Adrenal gland (tissue), 5 donors: ENCODE measurements at regions not wholly inside any gene's neighbourhood (a gene's known extent, or its start where the extent isn't known, plus 50 kb on each side); places are given as distances from the start of the nearest gene placed in this dataset.

ENCODE experiments used
- POLR2A ChIP-seq, 2 donors: fragments of 450-650 bp; IDR thresholded peaks; one replicate each; pipeline ENCODE4 v1.6.1; 2017; ENCODE audit warnings: antibody characterized with exemption in 2 of 2, mild to moderate bottlenecking in 2 of 2, moderate library complexity in 1 of 2
- TF ChIP-seq, protein P1 (sequence below), 6 experiments: fragments of 450-650 bp in 4 of 6; fragments of 200-600 bp in 2 of 6; sonication (generic) in 1 of 6; IDR thresholded peaks; 1 replicate in 5 of 6; 2 replicates in 1 of 6; pipeline versions ENCODE4 v1.5.1 to v1.8.0; 2016 to 2021; ENCODE audit warnings: antibody characterized with exemption in 6 of 6, mild to moderate bottlenecking in 2 of 6, moderate library complexity in 1 of 6
- donor health status: DM: no; HTN: no; CAD: no.

GRCh38 chr18:54035927-54036326, 188.5 kb downstream of the MBD2 start:
- TF ChIP-seq, protein P1, sequence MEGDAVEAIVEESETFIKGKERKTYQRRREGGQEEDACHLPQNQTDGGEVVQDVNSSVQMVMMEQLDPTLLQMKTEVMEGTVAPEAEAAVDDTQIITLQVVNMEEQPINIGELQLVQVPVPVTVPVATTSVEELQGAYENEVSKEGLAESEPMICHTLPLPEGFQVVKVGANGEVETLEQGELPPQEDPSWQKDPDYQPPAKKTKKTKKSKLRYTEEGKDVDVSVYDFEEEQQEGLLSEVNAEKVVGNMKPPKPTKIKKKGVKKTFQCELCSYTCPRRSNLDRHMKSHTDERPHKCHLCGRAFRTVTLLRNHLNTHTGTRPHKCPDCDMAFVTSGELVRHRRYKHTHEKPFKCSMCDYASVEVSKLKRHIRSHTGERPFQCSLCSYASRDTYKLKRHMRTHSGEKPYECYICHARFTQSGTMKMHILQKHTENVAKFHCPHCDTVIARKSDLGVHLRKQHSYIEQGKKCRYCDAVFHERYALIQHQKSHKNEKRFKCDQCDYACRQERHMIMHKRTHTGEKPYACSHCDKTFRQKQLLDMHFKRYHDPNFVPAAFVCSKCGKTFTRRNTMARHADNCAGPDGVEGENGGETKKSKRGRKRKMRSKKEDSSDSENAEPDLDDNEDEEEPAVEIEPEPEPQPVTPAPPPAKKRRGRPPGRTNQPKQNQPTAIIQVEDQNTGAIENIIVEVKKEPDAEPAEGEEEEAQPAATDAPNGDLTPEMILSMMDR (IDR thresholded peaks at IDR 0.05) = no peak
- TF ChIP-seq POLR2A (IDR thresholded peaks at IDR 0.05) = no peak
